ENCODE measurements at regions not wholly inside any gene's neighbourhood (a gene's known extent, or its start where the extent isn't known, plus 50 kb on each side); places are given as distances from the start of the nearest gene placed in this dataset.

DNA sequence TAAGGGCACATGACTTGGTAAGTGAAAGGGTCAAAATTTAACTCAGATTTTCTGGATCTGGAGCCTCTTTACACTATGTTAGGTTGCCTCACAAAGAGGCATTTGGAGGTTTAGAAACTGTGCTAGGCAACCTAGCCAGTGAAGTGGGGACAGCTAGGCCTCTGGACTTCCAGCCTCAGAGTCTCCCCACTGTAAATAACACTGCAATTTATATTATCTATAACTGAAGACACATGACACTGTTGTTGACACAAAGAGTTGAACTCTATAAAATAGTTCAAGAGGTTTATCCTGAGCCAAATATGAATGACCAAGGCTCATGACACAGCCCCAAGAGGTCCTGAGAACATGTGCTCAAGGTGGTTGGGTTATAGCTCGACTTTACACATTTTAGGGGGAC, 74.9 kb upstream of the IQCM start:
- no peak for TF ChIP-seq POLR2AphosphoS5 (IDR thresholded peaks at IDR 0.05; ENCODE audit: borderline replicate concordance, low read depth, low read length)
- no peak for TF ChIP-seq EZH2 (IDR thresholded peaks at IDR 0.05)

Data from SK-N-MC (cell line).